GM19025 (cell line): ENCODE measurements at regions not wholly inside any gene's neighbourhood (a gene's known extent, or its start where the extent isn't known, plus 50 kb on each side); places are given as distances from the start of the nearest gene placed in this dataset.

Experiments
- ATAC-seq: cut with Tn5 transposase; IDR thresholded peaks from one replicate; pipeline ENCODE4 v1.9.1; 2021; ENCODE audit warnings: mild to moderate bottlenecking, low read depth, moderate library complexity; ENCODE audit not compliant: unreplicated experiment

- ATAC-seq, result no peak
Measured at GRCh38 chr14:22095860-22096513, 422.4 kb upstream of the OR4E1 start.

GRCh38 chr14:22089940-22090339, 416.3 kb upstream of the OR4E1 start:
- ATAC-seq, result no peak

GRCh38 chr14:22088614-22089342, 415.2 kb upstream of the OR4E1 start:
- ATAC-seq, result no peak

GRCh38 chr14:22086131-22086530, 412.5 kb upstream of the OR4E1 start:
- no peak for ATAC-seq

- ATAC-seq, result no peak
Measured at GRCh38 chr14:22084393-22085281, 411.0 kb upstream of the OR4E1 start.

GRCh38 chr14:22081337-22081736, 407.7 kb upstream of the OR4E1 start:
- ATAC-seq, result no peak

GRCh38 chr14:22079766-22080165, 406.1 kb upstream of the OR4E1 start:
- ATAC-seq, result no peak

GRCh38 chr14:22073801-22074200, 400.2 kb upstream of the OR4E1 start:
- ATAC-seq, result no peak

- peak; percentile 79 for ATAC-seq
Measured at GRCh38 chr14:22071006-22071405, 397.4 kb upstream of the OR4E1 start.

- peak; percentile 24 for ATAC-seq
Measured at GRCh38 chr14:22070119-22070982, 396.7 kb upstream of the OR4E1 start.

- no peak for ATAC-seq
Measured at GRCh38 chr14:22065347-22065746, 391.7 kb upstream of the OR4E1 start.

- ATAC-seq, result no peak
Measured at GRCh38 chr14:22059201-22059600, 385.6 kb upstream of the OR4E1 start.

GRCh38 chr14:22052795-22053194, 379.2 kb upstream of the OR4E1 start:
- no peak for ATAC-seq

- no peak for ATAC-seq
Measured at GRCh38 chr14:22047115-22047514, 373.5 kb upstream of the OR4E1 start.

- no peak for ATAC-seq
Measured at GRCh38 chr14:22046063-22046462, 372.4 kb upstream of the OR4E1 start.

GRCh38 chr14:22044193-22044592, 370.6 kb upstream of the OR4E1 start:
- no peak for ATAC-seq

GRCh38 chr14:22040781-22041125, 367.1 kb upstream of the OR4E1 start:
- ATAC-seq, result no peak

GRCh38 chr14:22039938-22040780, 366.5 kb upstream of the OR4E1 start:
- no peak for ATAC-seq

- ATAC-seq, result no peak
Measured at GRCh38 chr14:22036541-22037239, 363.1 kb upstream of the OR4E1 start.
